ENCODE measurements at regions not wholly inside any gene's neighbourhood (a gene's known extent, or its start where the extent isn't known, plus 50 kb on each side); places are given as distances from the start of the nearest gene placed in this dataset.
"Not testable (repeated sequence)": the region's sequence is repeated elsewhere in the genome, so short reads cannot be mapped to it uniquely, and the experiment has no call there.

- no peaks in the 10 kb centered on the region for H3K36me3 ChIP-seq (replicated peaks; ENCODE audit: control insufficient read depth, insufficient read depth, low read length)
- H3K4me3 ChIP-seq (ENCODE audit: insufficient read depth, low read depth, low read length), result no peak overlapping the region
- DNase-seq, result no peak
- no peaks in the 10 kb centered on the region for H3K27me3 ChIP-seq (ENCODE audit: control insufficient read depth, insufficient read depth, low read length)
Measured at GRCh38 chr7:23915236-23915635, 205.2 kb downstream of the STK31 start.

DNA sequence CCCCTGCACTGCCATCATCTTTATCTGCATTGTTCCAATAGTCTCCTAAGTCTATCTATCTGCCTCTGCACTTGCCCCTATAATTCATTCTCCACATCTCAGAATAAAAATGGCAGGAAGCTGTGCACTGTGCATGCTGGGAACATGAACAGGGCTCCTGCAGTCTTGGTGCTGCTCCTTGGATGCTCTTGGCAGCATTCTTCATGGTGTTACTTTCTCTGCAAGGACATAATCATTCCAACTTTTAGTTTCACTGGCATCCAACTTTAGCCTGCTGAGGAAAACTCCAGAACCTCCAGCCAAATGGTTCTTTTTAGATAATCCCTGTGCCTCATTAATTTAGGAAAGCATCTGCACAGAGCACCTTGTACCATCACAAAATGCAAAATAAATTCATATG lies 208.3 kb downstream of the STK31 start:
- Histone ChIP-seq H3K36me3 (replicated peaks; ENCODE audit: control insufficient read depth, insufficient read depth, low read length) (no peaks in the 10 kb centered on the region), H3K27me3 (ENCODE audit: control insufficient read depth, insufficient read depth, low read length) (no peaks in the 10 kb centered on the region), H3K4me3 (ENCODE audit: insufficient read depth, low read depth, low read length) (no peak overlapping the region)
- no peak for DNase-seq

DNA sequence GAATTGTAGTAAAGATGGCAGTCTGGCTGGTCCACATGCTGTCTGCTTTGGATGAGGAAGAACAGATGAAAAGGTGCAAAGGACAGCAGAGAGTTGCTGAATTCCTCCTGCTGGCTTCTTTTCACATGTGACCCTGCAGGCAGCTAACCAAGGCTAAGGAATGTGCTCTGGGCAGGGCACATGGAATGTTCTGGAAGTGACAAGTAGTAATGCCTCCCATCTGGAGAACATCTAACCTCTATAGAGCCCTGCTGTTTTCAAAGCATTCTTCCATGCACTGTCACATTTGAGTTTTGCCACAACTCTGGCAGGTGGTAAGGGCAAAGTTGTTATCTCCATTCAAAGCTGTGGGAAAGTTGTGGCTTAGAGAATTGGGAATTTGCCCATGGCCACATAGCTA lies 208.8 kb downstream of the STK31 start:
- Histone ChIP-seq H3K4me3 (ENCODE audit: insufficient read depth, low read depth, low read length) (no peak overlapping the region), H3K36me3 (replicated peaks; ENCODE audit: control insufficient read depth, insufficient read depth, low read length) (no peaks in the 10 kb centered on the region), H3K27me3 (ENCODE audit: control insufficient read depth, insufficient read depth, low read length) (no peaks in the 10 kb centered on the region)
- DNase-seq, result no peak

GRCh38 chr7:23925088-23925487 lies 215.1 kb downstream of the STK31 start:
- Histone ChIP-seq H3K4me3 (ENCODE audit: insufficient read depth, low read depth, low read length) (no peak overlapping the region), H3K36me3 (replicated peaks; ENCODE audit: control insufficient read depth, insufficient read depth, low read length) (no peaks in the 10 kb centered on the region), H3K27me3 (ENCODE audit: control insufficient read depth, insufficient read depth, low read length) (no peaks in the 10 kb centered on the region)
- no peak for DNase-seq

- H3K36me3 ChIP-seq (replicated peaks; ENCODE audit: control insufficient read depth, insufficient read depth, low read length), result no peaks in the 10 kb centered on the region
- H3K4me3 ChIP-seq (ENCODE audit: insufficient read depth, low read depth, low read length), result no peak overlapping the region
- H3K27me3 ChIP-seq (ENCODE audit: control insufficient read depth, insufficient read depth, low read length), result no peaks in the 10 kb centered on the region
- no peak for DNase-seq
Measured at GRCh38 chr7:23927709-23928417, 217.8 kb downstream of the STK31 start.

GRCh38 chr7:23928418-23928775 lies 218.4 kb downstream of the STK31 start:
- H3K36me3 ChIP-seq (replicated peaks; ENCODE audit: control insufficient read depth, insufficient read depth, low read length), result no peaks in the 10 kb centered on the region
- H3K4me3 ChIP-seq (ENCODE audit: insufficient read depth, low read depth, low read length), result no peak overlapping the region
- no peaks in the 10 kb centered on the region for H3K27me3 ChIP-seq (ENCODE audit: control insufficient read depth, insufficient read depth, low read length)
- no peak for DNase-seq

- DNase-seq, result no peak
- H3K36me3 ChIP-seq (replicated peaks; ENCODE audit: control insufficient read depth, insufficient read depth, low read length), result no peaks in the 10 kb centered on the region
- H3K4me3 ChIP-seq (ENCODE audit: insufficient read depth, low read depth, low read length), result no peak overlapping the region
- H3K27me3 ChIP-seq (ENCODE audit: control insufficient read depth, insufficient read depth, low read length), result no peaks in the 10 kb centered on the region
Measured at GRCh38 chr7:23930312-23930711, 220.3 kb downstream of the STK31 start.

GRCh38 chr7:23931633-23932032 lies 221.6 kb downstream of the STK31 start:
- no peaks in the 10 kb centered on the region for H3K36me3 ChIP-seq (replicated peaks; ENCODE audit: control insufficient read depth, insufficient read depth, low read length)
- H3K4me3 ChIP-seq (ENCODE audit: insufficient read depth, low read depth, low read length), result no peak overlapping the region
- DNase-seq, result no peak
- H3K27me3 ChIP-seq (ENCODE audit: control insufficient read depth, insufficient read depth, low read length), result no peaks in the 10 kb centered on the region

DNA sequence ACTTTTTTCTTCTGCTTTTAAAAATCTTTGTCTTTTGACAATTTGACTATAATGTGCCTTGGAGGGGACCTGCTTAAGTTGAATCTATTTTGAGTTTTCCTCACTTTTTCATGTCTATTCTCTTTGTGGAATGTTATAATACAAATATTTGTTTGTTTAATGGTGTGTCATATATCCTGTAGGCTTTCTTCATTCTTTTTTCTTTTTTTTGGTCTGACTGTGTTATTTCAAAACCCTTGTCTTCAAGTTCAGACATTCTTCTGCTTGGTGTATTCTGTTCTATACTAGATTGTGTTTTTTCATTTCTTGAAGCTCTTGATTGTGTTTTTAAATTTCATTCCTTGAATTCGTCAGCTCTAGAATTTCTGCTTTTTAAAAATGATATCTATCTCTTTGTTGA lies 228.2 kb downstream of the STK31 start:
- H3K4me3 ChIP-seq (ENCODE audit: insufficient read depth, low read depth, low read length), result no peak overlapping the region
- H3K36me3 ChIP-seq (replicated peaks; ENCODE audit: control insufficient read depth, insufficient read depth, low read length), result no peaks in the 10 kb centered on the region
- DNase-seq, result no peak
- no peaks in the 10 kb centered on the region for H3K27me3 ChIP-seq (ENCODE audit: control insufficient read depth, insufficient read depth, low read length)

DNA sequence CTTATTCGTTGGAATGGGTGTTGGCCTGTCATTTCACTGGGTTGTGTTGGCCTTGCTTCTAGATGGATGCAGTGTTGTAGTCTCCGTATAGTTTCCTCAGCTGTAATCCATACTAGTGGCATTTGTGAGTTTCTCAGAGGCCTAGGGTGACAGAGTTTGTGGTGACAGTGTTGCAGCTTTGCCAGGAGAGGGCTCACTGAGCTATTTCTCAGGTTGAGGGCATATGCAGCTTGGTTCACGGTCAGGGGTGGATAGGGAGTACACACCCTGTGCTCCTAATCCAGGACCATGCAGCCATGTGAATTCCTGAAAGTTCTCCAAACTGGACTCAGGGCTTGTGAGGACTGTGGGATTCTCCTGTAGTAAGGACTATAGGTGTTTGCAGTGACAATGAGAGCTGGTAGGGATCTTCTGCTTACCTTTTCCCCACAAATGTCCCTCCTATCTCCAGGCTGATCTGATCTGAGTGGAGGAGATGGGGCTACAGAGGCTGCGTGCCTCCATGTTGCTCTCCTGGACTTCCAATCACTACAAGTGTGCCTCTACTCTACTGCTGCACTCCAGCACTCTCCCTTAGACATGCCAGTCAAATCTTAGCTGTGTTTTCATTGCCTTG lies 229.0 kb downstream of the STK31 start:
- Histone ChIP-seq H3K4me3 (ENCODE audit: insufficient read depth, low read depth, low read length) (no peak overlapping the region), H3K27me3 (ENCODE audit: control insufficient read depth, insufficient read depth, low read length) (no peaks in the 10 kb centered on the region), H3K36me3 (replicated peaks; ENCODE audit: control insufficient read depth, insufficient read depth, low read length) (no peaks in the 10 kb centered on the region)
- DNase-seq, result peak; percentile 55

GRCh38 chr7:23939747-23940146 lies 229.7 kb downstream of the STK31 start:
- not testable (repeated sequence) for H3K4me3 ChIP-seq (ENCODE audit: insufficient read depth, low read depth, low read length); H3K27me3 ChIP-seq (ENCODE audit: control insufficient read depth, insufficient read depth, low read length); DNase-seq; H3K36me3 ChIP-seq (replicated peaks; ENCODE audit: control insufficient read depth, insufficient read depth, low read length)

GRCh38 chr7:23941551-23941950 lies 231.5 kb downstream of the STK31 start:
- Histone ChIP-seq H3K4me3 (ENCODE audit: insufficient read depth, low read depth, low read length) (no peak overlapping the region), H3K36me3 (replicated peaks; ENCODE audit: control insufficient read depth, insufficient read depth, low read length) (no peaks in the 10 kb centered on the region), H3K27me3 (ENCODE audit: control insufficient read depth, insufficient read depth, low read length) (no peaks in the 10 kb centered on the region)
- no peak for DNase-seq

GRCh38 chr7:23942032-23942431 lies 232.0 kb downstream of the STK31 start:
- Histone ChIP-seq H3K27me3 (ENCODE audit: control insufficient read depth, insufficient read depth, low read length) (no peaks in the 10 kb centered on the region), H3K36me3 (replicated peaks; ENCODE audit: control insufficient read depth, insufficient read depth, low read length) (no peaks in the 10 kb centered on the region), H3K4me3 (ENCODE audit: insufficient read depth, low read depth, low read length) (no peak overlapping the region)
- DNase-seq, result no peak

GRCh38 chr7:23944131-23944530 lies 234.1 kb downstream of the STK31 start:
- no peak for DNase-seq
- H3K36me3 ChIP-seq (replicated peaks; ENCODE audit: control insufficient read depth, insufficient read depth, low read length), result no peaks in the 10 kb centered on the region
- no peaks in the 10 kb centered on the region for H3K27me3 ChIP-seq (ENCODE audit: control insufficient read depth, insufficient read depth, low read length)
- no peak overlapping the region for H3K4me3 ChIP-seq (ENCODE audit: insufficient read depth, low read depth, low read length)

DNA sequence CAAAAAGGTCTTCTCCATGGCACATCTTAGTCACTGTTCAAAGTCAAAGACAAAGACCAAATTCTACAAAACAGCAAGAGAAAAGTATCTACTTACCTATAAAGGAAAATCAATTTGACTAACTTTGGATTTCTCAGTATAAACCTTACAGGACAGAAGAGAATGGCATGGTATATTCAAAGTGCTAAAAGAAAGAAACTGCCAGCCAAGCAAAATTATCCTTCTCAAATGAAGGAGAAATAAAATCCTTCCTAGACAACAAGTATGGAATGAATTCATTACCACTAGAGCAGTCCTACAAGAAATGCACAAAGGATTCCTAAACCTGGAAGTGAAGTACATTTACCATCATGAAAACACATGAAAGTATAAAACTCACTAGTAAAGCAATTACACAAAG lies 235.5 kb downstream of the STK31 start:
- H3K36me3 ChIP-seq (replicated peaks; ENCODE audit: control insufficient read depth, insufficient read depth, low read length), result no peaks in the 10 kb centered on the region
- no peak for DNase-seq
- no peak overlapping the region for H3K4me3 ChIP-seq (ENCODE audit: insufficient read depth, low read depth, low read length)
- H3K27me3 ChIP-seq (ENCODE audit: control insufficient read depth, insufficient read depth, low read length), result no peaks in the 10 kb centered on the region

GRCh38 chr7:23955145-23955544 lies 245.1 kb downstream of the STK31 start:
- no peaks in the 10 kb centered on the region for H3K36me3 ChIP-seq (replicated peaks; ENCODE audit: control insufficient read depth, insufficient read depth, low read length)
- no peak for DNase-seq
- H3K4me3 ChIP-seq (ENCODE audit: insufficient read depth, low read depth, low read length), result no peak overlapping the region
- H3K27me3 ChIP-seq (ENCODE audit: control insufficient read depth, insufficient read depth, low read length), result no peaks in the 10 kb centered on the region
